ENCODE measurements at regions not wholly inside any gene's neighbourhood (a gene's known extent, or its start where the extent isn't known, plus 50 kb on each side); places are given as distances from the start of the nearest gene placed in this dataset.

DNA sequence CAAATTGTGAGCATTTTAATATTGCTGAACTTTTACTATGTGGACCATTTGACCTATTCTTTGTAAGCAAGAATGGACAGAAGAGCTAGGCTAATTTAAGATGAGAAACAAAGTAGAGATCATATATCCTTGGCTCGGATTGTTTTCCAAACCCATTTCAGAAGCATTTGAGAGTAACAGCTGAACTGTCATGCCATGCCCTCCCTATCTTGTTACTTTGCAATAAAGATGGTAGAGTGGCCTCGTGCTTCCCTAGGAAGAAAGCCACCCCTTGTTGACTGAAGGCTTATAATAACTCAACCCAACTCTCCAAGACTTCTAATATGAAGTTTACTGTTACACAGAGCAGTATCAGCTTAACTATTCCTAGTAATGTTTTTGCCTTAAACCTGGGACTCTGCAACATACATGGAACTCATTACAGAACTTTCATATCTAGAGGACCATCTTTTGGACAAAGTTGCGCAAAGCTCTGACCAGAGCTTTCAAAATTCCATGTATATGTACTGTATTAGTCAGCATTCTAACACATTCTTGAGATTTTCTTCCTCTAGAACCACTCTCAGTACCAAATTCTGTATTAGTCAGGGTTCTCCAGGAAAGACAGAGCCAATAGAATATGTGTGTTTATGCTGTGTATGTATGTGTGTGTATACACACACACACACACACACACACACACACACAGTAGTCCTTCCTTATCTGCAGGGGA lies 68.7 kb downstream of the ADAMTS1 start:
- Histone ChIP-seq H3K9me2 (ENCODE audit: insufficient read depth, low read length) (no peaks in the 10 kb centered on the region), H3F3A (ENCODE audit: insufficient read depth, low read length, poor library complexity, severe bottlenecking) (no peaks in the 10 kb centered on the region), H3K27ac (ENCODE audit: low read length) (no peak overlapping the region), H3K9ac (ENCODE audit: low read length) (no peak overlapping the region), H3K27me3 (ENCODE audit: insufficient read depth, low read depth, low read length) (no peaks in the 10 kb centered on the region), H3K4me3 (ENCODE audit: low read length) (no peak overlapping the region), H3K79me2 (replicated peaks; ENCODE audit: insufficient read depth, low read length) (no peaks in the 10 kb centered on the region), H3K4me2 (ENCODE audit: low read length) (no peak overlapping the region), H3K9me3 (ENCODE audit: low read length) (no peaks in the 10 kb centered on the region), H2AFZ (ENCODE audit: low read depth, low read length) (no peak overlapping the region), H4K20me1 (ENCODE audit: insufficient read depth) (no peaks in the 10 kb centered on the region), H3K36me3 (ENCODE audit: insufficient read depth, low read length) (no peaks in the 10 kb centered on the region)
- TF ChIP-seq CTCF (IDR thresholded peaks at IDR 0.05; ENCODE audit: poor library complexity, severe bottlenecking), result no peak

GRCh38 chr21:26773058-26773457 lies 72.2 kb downstream of the ADAMTS1 start:
- Histone ChIP-seq H2AFZ (ENCODE audit: low read depth, low read length) (no peak overlapping the region), H3K4me3 (ENCODE audit: low read length) (no peak overlapping the region), H3K9me3 (ENCODE audit: low read length) (no peaks in the 10 kb centered on the region), H3F3A (ENCODE audit: insufficient read depth, low read length, poor library complexity, severe bottlenecking) (no peaks in the 10 kb centered on the region), H3K4me2 (ENCODE audit: low read length) (no peak overlapping the region), H3K79me2 (replicated peaks; ENCODE audit: insufficient read depth, low read length) (no peaks in the 10 kb centered on the region), H4K20me1 (ENCODE audit: insufficient read depth) (no peaks in the 10 kb centered on the region), H3K27ac (ENCODE audit: low read length) (no peak overlapping the region), H3K27me3 (ENCODE audit: insufficient read depth, low read depth, low read length) (no peaks in the 10 kb centered on the region), H3K9ac (ENCODE audit: low read length) (no peak overlapping the region), H3K36me3 (ENCODE audit: insufficient read depth, low read length) (no peaks in the 10 kb centered on the region), H3K9me2 (ENCODE audit: insufficient read depth, low read length) (no peaks in the 10 kb centered on the region)
- TF ChIP-seq EZH2 (IDR thresholded peaks at IDR 0.05; ENCODE audit: borderline replicate concordance, insufficient read depth, low read length, poor library complexity, severe bottlenecking) (no peak), MXI1 (conservative IDR thresholded peaks at IDR 0.05; ENCODE audit: poor library complexity, severe bottlenecking) (no peak), POLR2AphosphoS5 (IDR thresholded peaks at IDR 0.05) (no peak), EP300 (conservative IDR thresholded peaks at IDR 0.05; ENCODE audit: poor library complexity, severe bottlenecking) (no peak), CTCF (IDR thresholded peaks at IDR 0.05; ENCODE audit: poor library complexity, severe bottlenecking) (no peak), SMC3 (conservative IDR thresholded peaks at IDR 0.05; ENCODE audit: poor library complexity) (no peak), REST (IDR thresholded peaks at IDR 0.05; ENCODE audit: borderline replicate concordance) (no peak), TAF1 (IDR thresholded peaks at IDR 0.05; ENCODE audit: low read depth) (no peak), RAD21 (conservative IDR thresholded peaks at IDR 0.05) (no peak)
